ENCODE measurements at regions not wholly inside any gene's neighbourhood (a gene's known extent, or its start where the extent isn't known, plus 50 kb on each side); places are given as distances from the start of the nearest gene placed in this dataset.

DNA sequence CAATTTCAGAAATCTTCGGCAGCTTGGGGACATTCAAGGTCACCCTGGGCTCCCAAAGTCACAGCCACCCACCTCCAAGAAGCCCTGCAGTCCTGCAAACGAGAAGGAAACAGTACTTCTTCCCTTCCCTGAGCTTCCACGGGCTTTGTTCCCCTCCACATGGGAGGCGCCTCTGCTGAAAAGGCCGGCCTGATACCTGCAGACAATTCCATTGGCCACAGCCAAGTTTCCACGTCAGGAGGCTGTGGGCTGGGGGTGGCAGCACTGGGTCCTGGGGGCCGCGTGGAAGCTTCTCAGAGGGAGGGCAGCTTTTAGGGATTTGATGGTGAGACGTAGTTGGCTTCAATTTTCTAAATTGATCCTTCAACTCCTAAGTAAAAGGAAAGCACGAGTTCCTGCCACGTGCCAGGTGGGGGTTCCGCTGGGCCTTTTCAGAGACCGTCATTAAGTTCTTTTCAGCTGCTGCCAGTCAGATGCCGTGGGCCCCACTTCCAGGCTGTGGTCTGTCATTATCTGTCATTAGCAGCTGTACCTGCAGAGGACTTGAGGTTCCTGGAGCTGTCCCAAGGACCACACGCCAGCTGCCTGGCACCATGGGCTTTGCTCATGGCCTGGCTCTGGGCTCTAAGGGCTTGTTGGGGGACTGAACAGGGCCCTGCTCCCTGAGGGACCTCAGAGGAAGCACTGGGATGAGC lies 98.7 kb downstream of the CRYAA start:
- no peak for TF ChIP-seq EZH2phosphoT487 (IDR thresholded peaks at IDR 0.05; ENCODE audit: borderline replicate concordance, low read depth, low read length)
- TF ChIP-seq, protein P1, sequence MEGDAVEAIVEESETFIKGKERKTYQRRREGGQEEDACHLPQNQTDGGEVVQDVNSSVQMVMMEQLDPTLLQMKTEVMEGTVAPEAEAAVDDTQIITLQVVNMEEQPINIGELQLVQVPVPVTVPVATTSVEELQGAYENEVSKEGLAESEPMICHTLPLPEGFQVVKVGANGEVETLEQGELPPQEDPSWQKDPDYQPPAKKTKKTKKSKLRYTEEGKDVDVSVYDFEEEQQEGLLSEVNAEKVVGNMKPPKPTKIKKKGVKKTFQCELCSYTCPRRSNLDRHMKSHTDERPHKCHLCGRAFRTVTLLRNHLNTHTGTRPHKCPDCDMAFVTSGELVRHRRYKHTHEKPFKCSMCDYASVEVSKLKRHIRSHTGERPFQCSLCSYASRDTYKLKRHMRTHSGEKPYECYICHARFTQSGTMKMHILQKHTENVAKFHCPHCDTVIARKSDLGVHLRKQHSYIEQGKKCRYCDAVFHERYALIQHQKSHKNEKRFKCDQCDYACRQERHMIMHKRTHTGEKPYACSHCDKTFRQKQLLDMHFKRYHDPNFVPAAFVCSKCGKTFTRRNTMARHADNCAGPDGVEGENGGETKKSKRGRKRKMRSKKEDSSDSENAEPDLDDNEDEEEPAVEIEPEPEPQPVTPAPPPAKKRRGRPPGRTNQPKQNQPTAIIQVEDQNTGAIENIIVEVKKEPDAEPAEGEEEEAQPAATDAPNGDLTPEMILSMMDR (conservative IDR thresholded peaks at IDR 0.05; ENCODE audit: low read length): no peak
